ENCODE measurements at regions not wholly inside any gene's neighbourhood (a gene's known extent, or its start where the extent isn't known, plus 50 kb on each side); places are given as distances from the start of the nearest gene placed in this dataset.

GRCh38 chr5:125317536-125317995, 571.1 kb upstream of the ZNF608 start:
- no peak for TF ChIP-seq CTCF (IDR thresholded peaks at IDR 0.05)
- TF ChIP-seq, protein P1, sequence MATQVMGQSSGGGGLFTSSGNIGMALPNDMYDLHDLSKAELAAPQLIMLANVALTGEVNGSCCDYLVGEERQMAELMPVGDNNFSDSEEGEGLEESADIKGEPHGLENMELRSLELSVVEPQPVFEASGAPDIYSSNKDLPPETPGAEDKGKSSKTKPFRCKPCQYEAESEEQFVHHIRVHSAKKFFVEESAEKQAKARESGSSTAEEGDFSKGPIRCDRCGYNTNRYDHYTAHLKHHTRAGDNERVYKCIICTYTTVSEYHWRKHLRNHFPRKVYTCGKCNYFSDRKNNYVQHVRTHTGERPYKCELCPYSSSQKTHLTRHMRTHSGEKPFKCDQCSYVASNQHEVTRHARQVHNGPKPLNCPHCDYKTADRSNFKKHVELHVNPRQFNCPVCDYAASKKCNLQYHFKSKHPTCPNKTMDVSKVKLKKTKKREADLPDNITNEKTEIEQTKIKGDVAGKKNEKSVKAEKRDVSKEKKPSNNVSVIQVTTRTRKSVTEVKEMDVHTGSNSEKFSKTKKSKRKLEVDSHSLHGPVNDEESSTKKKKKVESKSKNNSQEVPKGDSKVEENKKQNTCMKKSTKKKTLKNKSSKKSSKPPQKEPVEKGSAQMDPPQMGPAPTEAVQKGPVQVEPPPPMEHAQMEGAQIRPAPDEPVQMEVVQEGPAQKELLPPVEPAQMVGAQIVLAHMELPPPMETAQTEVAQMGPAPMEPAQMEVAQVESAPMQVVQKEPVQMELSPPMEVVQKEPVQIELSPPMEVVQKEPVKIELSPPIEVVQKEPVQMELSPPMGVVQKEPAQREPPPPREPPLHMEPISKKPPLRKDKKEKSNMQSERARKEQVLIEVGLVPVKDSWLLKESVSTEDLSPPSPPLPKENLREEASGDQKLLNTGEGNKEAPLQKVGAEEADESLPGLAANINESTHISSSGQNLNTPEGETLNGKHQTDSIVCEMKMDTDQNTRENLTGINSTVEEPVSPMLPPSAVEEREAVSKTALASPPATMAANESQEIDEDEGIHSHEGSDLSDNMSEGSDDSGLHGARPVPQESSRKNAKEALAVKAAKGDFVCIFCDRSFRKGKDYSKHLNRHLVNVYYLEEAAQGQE (IDR thresholded peaks at IDR 0.05; ENCODE audit: insufficient read depth in 1 of 2, low read depth in 2 of 2, low read length in 1 of 2), result no peak
